ENCODE measurements at regions not wholly inside any gene's neighbourhood (a gene's known extent, or its start where the extent isn't known, plus 50 kb on each side); places are given as distances from the start of the nearest gene placed in this dataset.

- TF ChIP-seq CTCF (IDR thresholded peaks at IDR 0.05), result no peak
Observed at GRCh38 chr5:164153469-164154172, 648.2 kb downstream of the MAT2B start.

GRCh38 chr5:164170814-164171213 is 665.4 kb downstream of the MAT2B start:
- Histone ChIP-seq H3K4me1 (ENCODE audit: control insufficient read depth in 1 of 2, insufficient read depth in 2 of 2, low read length in 2 of 2) (no peaks in the 10 kb centered on the region), H3K36me3 (replicated peaks in 1 of 2; ENCODE audit: control insufficient read depth in 1 of 2, insufficient read depth in 2 of 2, low read length in 2 of 2) (no peaks in the 10 kb centered on the region), H3K9ac (ENCODE audit: insufficient read depth, low read length, poor library complexity, severe bottlenecking) (no peak overlapping the region), H3K9me3 (replicated peaks in 1 of 2; ENCODE audit: control insufficient read depth in 1 of 2, insufficient read depth in 1 of 2, low read length in 2 of 2) (no peaks in the 10 kb centered on the region), H3K27ac (ENCODE audit: low read depth in 1 of 2, low read length in 2 of 2) (no peak overlapping the region), H3K27me3 (ENCODE audit: control insufficient read depth in 2 of 2, insufficient read depth in 2 of 2, low read length in 2 of 2) (no peaks in the 10 kb centered on the region), H3K4me2 (replicated peaks; ENCODE audit: extremely low read depth, low read length, poor library complexity, severe bottlenecking) (no peak overlapping the region), H2AFZ (ENCODE audit: insufficient read depth, low read depth, low read length, poor library complexity, severe bottlenecking) (no peak overlapping the region), H4K20me1 (ENCODE audit: insufficient read depth, low read length) (no peaks in the 10 kb centered on the region), H3K4me3 (replicated peaks in 1 of 3; ENCODE audit: low read depth in 2 of 3, low read length in 3 of 3) (no peak overlapping the region), H3K79me2 (ENCODE audit: insufficient read depth, low read length) (no peaks in the 10 kb centered on the region)
- no peak for DNase-seq
- no peak for TF ChIP-seq CTCF (IDR thresholded peaks at IDR 0.05)
- Mint-ChIP-seq H3K36me3 (no peaks in the 10 kb centered on the region), H3K9me3 (peaks cover 0 to 2% (median 0%) of the 10 kb centered on the region in 7 donors), H3K27ac (no peak overlapping the region), H3K27me3 (ENCODE audit: low read depth in 3 of 3) (no peaks in the 10 kb centered on the region), H3K4me3 (no peak overlapping the region), H3K4me1 (no peaks in the 10 kb centered on the region)
- intact Hi-C loops (cut with micrococcal nuclease), result no loop called here
- 100% methylated on average over 1 of the region's 5 CpGs for WGBS (ENCODE audit: insufficient coverage)

More at GRCh38 chr5:164153469-164154172, 648.2 kb downstream of the MAT2B start:
- Histone ChIP-seq H3K9ac (ENCODE audit: insufficient read depth, low read length, poor library complexity, severe bottlenecking) (no peak overlapping the region), H3K36me3 (replicated peaks in 1 of 2; ENCODE audit: control insufficient read depth in 1 of 2, insufficient read depth in 2 of 2, low read length in 2 of 2) (no peaks in the 10 kb centered on the region), H3K27ac (ENCODE audit: low read depth in 1 of 2, low read length in 2 of 2) (no peak overlapping the region), H2AFZ (ENCODE audit: insufficient read depth, low read depth, low read length, poor library complexity, severe bottlenecking) (no peak overlapping the region), H3K27me3 (ENCODE audit: control insufficient read depth in 2 of 2, insufficient read depth in 2 of 2, low read length in 2 of 2) (no peaks in the 10 kb centered on the region), H4K20me1 (ENCODE audit: insufficient read depth, low read length) (no peaks in the 10 kb centered on the region), H3K4me1 (ENCODE audit: control insufficient read depth in 1 of 2, insufficient read depth in 2 of 2, low read length in 2 of 2) (no peaks in the 10 kb centered on the region), H3K4me3 (replicated peaks in 1 of 3; ENCODE audit: low read depth in 2 of 3, low read length in 3 of 3) (no peak overlapping the region), H3K4me2 (replicated peaks; ENCODE audit: extremely low read depth, low read length, poor library complexity, severe bottlenecking) (no peak overlapping the region), H3K9me3 (replicated peaks in 1 of 2; ENCODE audit: control insufficient read depth in 1 of 2, insufficient read depth in 1 of 2, low read length in 2 of 2) (no peaks in the 10 kb centered on the region), H3K79me2 (ENCODE audit: insufficient read depth, low read length) (no peaks in the 10 kb centered on the region)
- H3K36me3 Mint-ChIP-seq, result no peaks in the 10 kb centered on the region
- intact Hi-C loops (cut with micrococcal nuclease), result no loop called here
- no peaks in the 10 kb centered on the region for H3K4me1 Mint-ChIP-seq
- H3K27me3 Mint-ChIP-seq (ENCODE audit: low read depth in 3 of 3), result no peaks in the 10 kb centered on the region
- no peak for DNase-seq
- no peak overlapping the region for H3K4me3 Mint-ChIP-seq
- no CpG with 5 or more reads among the region's 4 CpGs for WGBS (ENCODE audit: insufficient coverage)
- no peak overlapping the region for H3K27ac Mint-ChIP-seq
- peaks cover 0 to 2% (median 0%) of the 10 kb centered on the region in 7 donors for H3K9me3 Mint-ChIP-seq

Data from CD14-positive monocyte (primary cell).